C4-2B (cell line): ENCODE measurements at regions not wholly inside any gene's neighbourhood (a gene's known extent, or its start where the extent isn't known, plus 50 kb on each side); places are given as distances from the start of the nearest gene placed in this dataset.

ENCODE experiments used
- H3K27ac ChIP-seq: fragments of 450-650 bp; 2 replicates; pipeline ENCODE4 v1.5.1; 2017
- CTCF ChIP-seq: fragments of 450-650 bp; conservative IDR thresholded peaks from 2 replicates; pipeline ENCODE4 v1.5.1; 2017; ENCODE audit warnings: mild to moderate bottlenecking
- ZFX ChIP-seq: fragments of 450-650 bp; IDR thresholded peaks from 2 replicates; pipeline ENCODE4 v1.6.1; 2017

- H3K27ac ChIP-seq = no peak overlapping the region
- TF ChIP-seq CTCF = no peak
- no peak for TF ChIP-seq ZFX
Measured at GRCh38 chr2:239675826-239676715, 275.3 kb upstream of the HDAC4 start.

GRCh38 chr2:239674981-239675825, 274.4 kb upstream of the HDAC4 start:
- no peak for TF ChIP-seq CTCF
- no peak for TF ChIP-seq ZFX
- no peak overlapping the region for H3K27ac ChIP-seq

GRCh38 chr2:239674101-239674980, 273.5 kb upstream of the HDAC4 start:
- no peak overlapping the region for H3K27ac ChIP-seq
- TF ChIP-seq ZFX (no peak), CTCF (no peak)

GRCh38 chr2:239673641-239674040, 272.8 kb upstream of the HDAC4 start:
- TF ChIP-seq CTCF = no peak
- no peak for TF ChIP-seq ZFX
- no peak overlapping the region for H3K27ac ChIP-seq

- TF ChIP-seq ZFX = no peak
- no peak overlapping the region for H3K27ac ChIP-seq
Measured at GRCh38 chr2:239671916-239672849, 271.4 kb upstream of the HDAC4 start.

- TF ChIP-seq ZFX (no peak), CTCF (no peak)
- H3K27ac ChIP-seq = no peak overlapping the region
Measured at GRCh38 chr2:239671471-239671870, 270.7 kb upstream of the HDAC4 start.
